CD4-positive, CD25-positive, alpha-beta regulatory T cell (primary cell): ENCODE measurements at regions not wholly inside any gene's neighbourhood (a gene's known extent, or its start where the extent isn't known, plus 50 kb on each side); places are given as distances from the start of the nearest gene placed in this dataset.

ENCODE experiments used
- ATAC-seq, 2 donors: fragments of 150-1000 bp; cut with Tn5 transposase; one replicate each; pipeline ENCODE4 v1.10.0; 2021; ENCODE audit warnings: low read depth in 2 of 2, moderate number of reproducible peaks in 2 of 2, moderate library complexity in 1 of 2
- DNase-seq, 3 donors: peaks; one replicate each; pipeline versions ENCODE4 v3.0.0 to v3.0.0-alpha.2; 2012 to 2022; ENCODE audit warnings: mixed read lengths in 1 of 3
- H3K27ac ChIP-seq: one replicate; pipeline ENCODE4 v1.7.0; 2013; ENCODE audit warnings: mild to moderate bottlenecking, low read length; ENCODE audit not compliant: insufficient read depth, poor library complexity, severe bottlenecking
- H3K27me3 ChIP-seq: one replicate; pipeline ENCODE4 v1.7.0; 2013; ENCODE audit warnings: low read length; ENCODE audit not compliant: control insufficient read depth, insufficient read depth
- H3K36me3 ChIP-seq: one replicate; pipeline ENCODE4 v1.7.0; 2013; ENCODE audit warnings: mild to moderate bottlenecking, low read length, moderate library complexity; ENCODE audit not compliant: control insufficient read depth, insufficient read depth
- H3K4me1 ChIP-seq: 2 replicates; pipeline ENCODE4 v1.7.0; 2013; ENCODE audit warnings: mild to moderate bottlenecking, low read length; ENCODE audit not compliant: insufficient read depth, control insufficient read depth, poor library complexity, severe bottlenecking
- H3K4me3 ChIP-seq: one replicate; pipeline ENCODE4 v1.7.0; 2013; ENCODE audit warnings: low read depth, mild to moderate bottlenecking, low read length, moderate library complexity
- H3K9me3 ChIP-seq, 2 experiments: 1 replicate in 1 of 2; 2 replicates in 1 of 2; pipeline ENCODE4 v1.7.0; 2013; ENCODE audit warnings: low read length in 2 of 2, mild to moderate bottlenecking in 1 of 2, moderate library complexity in 1 of 2; ENCODE audit not compliant: control insufficient read depth in 2 of 2
- H3K27ac Mint-ChIP-seq, 3 donors: one replicate each; pipeline ENCODE4 v1.8.0; 2020 to 2022; ENCODE audit warnings: mild to moderate bottlenecking in 3 of 3, mixed read lengths in 3 of 3, moderate library complexity in 2 of 3
- H3K27me3 Mint-ChIP-seq: one replicate; pipeline ENCODE4 v1.8.0; 2022; ENCODE audit warnings: mild to moderate bottlenecking, mixed read lengths
- H3K36me3 Mint-ChIP-seq: one replicate; pipeline ENCODE4 v1.8.0; 2020; ENCODE audit warnings: mixed read lengths
- H3K4me1 Mint-ChIP-seq, 4 donors: one replicate each; pipeline ENCODE4 v1.8.0; 2020 to 2022; ENCODE audit warnings: mixed read lengths in 4 of 4, mild to moderate bottlenecking in 1 of 4
- H3K4me3 Mint-ChIP-seq, 4 donors: one replicate each; pipeline ENCODE4 v1.8.0; 2020 to 2022; ENCODE audit warnings: mild to moderate bottlenecking in 4 of 4, mixed read lengths in 4 of 4, moderate library complexity in 3 of 4
- H3K9me3 Mint-ChIP-seq, 7 donors: one replicate each; pipeline ENCODE4 v1.8.0; 2020 to 2022; ENCODE audit warnings: mixed read lengths in 7 of 7, mild to moderate bottlenecking in 3 of 7, moderate library complexity in 2 of 7

DNA sequence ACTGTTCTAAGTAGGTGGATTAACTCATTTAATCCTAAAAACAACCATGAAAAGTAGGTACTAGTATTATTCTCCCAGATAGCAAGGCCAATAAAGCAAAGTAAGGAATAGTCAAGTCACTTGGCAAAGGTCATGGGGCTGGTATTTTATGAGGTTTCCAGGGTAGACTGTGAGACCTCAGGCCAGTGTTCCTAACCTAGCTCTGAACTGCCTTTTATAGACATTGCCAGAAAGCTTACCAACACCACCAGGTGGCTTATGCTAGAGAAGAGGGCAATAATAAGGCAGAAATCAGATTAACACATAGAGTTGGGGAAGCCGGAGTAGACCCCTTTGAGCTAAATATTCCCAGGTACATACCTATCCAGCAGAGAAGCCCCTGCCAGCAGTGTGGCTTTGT, 490.9 kb upstream of the TENM4 start:
- Histone ChIP-seq H3K4me3 (no peak overlapping the region), H3K27me3 (no peaks in the 10 kb centered on the region), H3K27ac (no peak overlapping the region), H3K9me3 (no peaks in the 10 kb centered on the region), H3K4me1 (no peaks in the 10 kb centered on the region), H3K36me3 (no peaks in the 10 kb centered on the region)
- H3K4me3 Mint-ChIP-seq: no peak overlapping the region
- DNase-seq: no peak
- H3K36me3 Mint-ChIP-seq: no peaks in the 10 kb centered on the region
- no peak for ATAC-seq
- no peaks in the 10 kb centered on the region for H3K27me3 Mint-ChIP-seq
- H3K4me1 Mint-ChIP-seq: no peaks in the 10 kb centered on the region
- no peak overlapping the region for H3K27ac Mint-ChIP-seq
- H3K9me3 Mint-ChIP-seq: peaks cover 0 to 12% (median 7%) of the 10 kb centered on the region in 7 donors

GRCh38 chr11:79926707-79927106, 485.9 kb upstream of the TENM4 start:
- no peak overlapping the region for H3K27ac Mint-ChIP-seq
- Histone ChIP-seq H3K4me3 (no peak overlapping the region), H3K27me3 (no peaks in the 10 kb centered on the region), H3K36me3 (no peaks in the 10 kb centered on the region), H3K4me1 (no peaks in the 10 kb centered on the region), H3K9me3 (no peaks in the 10 kb centered on the region), H3K27ac (no peak overlapping the region)
- H3K36me3 Mint-ChIP-seq: no peaks in the 10 kb centered on the region
- H3K4me1 Mint-ChIP-seq: no peaks in the 10 kb centered on the region
- no peak for ATAC-seq
- H3K27me3 Mint-ChIP-seq: no peaks in the 10 kb centered on the region
- peaks cover 0 to 8% (median 4%) of the 10 kb centered on the region in 7 donors for H3K9me3 Mint-ChIP-seq
- DNase-seq: no peak
- H3K4me3 Mint-ChIP-seq: no peak overlapping the region

DNA sequence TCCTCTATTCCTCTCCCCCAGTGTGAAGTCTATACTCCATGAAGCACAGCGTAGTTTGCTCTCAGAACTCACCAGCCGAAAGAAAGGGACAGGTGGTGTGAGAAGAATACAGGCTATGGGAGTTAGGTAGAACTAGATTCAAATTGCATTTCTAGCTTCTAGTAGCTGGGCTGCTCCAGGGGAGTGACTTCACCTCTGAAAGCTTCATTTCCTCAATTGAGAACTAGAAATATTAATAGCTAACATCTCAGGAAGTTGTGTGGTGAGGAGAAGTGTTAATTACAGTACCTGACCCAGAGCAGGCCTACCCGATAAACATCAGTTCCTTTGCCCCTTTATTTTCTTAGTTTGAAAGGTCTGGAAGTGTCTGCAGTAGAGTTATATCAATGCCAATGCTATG, 484.7 kb upstream of the TENM4 start:
- Mint-ChIP-seq H3K4me3 (no peak overlapping the region), H3K27me3 (no peaks in the 10 kb centered on the region), H3K36me3 (no peaks in the 10 kb centered on the region), H3K27ac (no peak overlapping the region), H3K4me1 (no peaks in the 10 kb centered on the region), H3K9me3 (peaks cover 0 to 6% (median 2%) of the 10 kb centered on the region in 7 donors)
- Histone ChIP-seq H3K4me3 (no peak overlapping the region), H3K36me3 (no peaks in the 10 kb centered on the region), H3K9me3 (no peaks in the 10 kb centered on the region), H3K27ac (no peak overlapping the region), H3K4me1 (no peaks in the 10 kb centered on the region), H3K27me3 (no peaks in the 10 kb centered on the region)
- DNase-seq (no peak), ATAC-seq (no peak)

GRCh38 chr11:79922641-79923040, 481.8 kb upstream of the TENM4 start:
- no peak overlapping the region for H3K4me3 ChIP-seq
- DNase-seq (no peak), ATAC-seq (no peak)
- H3K4me1 ChIP-seq: no peaks in the 10 kb centered on the region
- H3K4me1 Mint-ChIP-seq: no peaks in the 10 kb centered on the region
- no peaks in the 10 kb centered on the region for H3K27me3 Mint-ChIP-seq
- H3K9me3 Mint-ChIP-seq: peaks cover 0 to 5% (median 1%) of the 10 kb centered on the region in 7 donors
- no peaks in the 10 kb centered on the region for H3K36me3 Mint-ChIP-seq
- no peak overlapping the region for H3K27ac ChIP-seq
- no peaks in the 10 kb centered on the region for H3K9me3 ChIP-seq
- no peaks in the 10 kb centered on the region for H3K36me3 ChIP-seq
- H3K4me3 Mint-ChIP-seq: no peak overlapping the region
- no peak overlapping the region for H3K27ac Mint-ChIP-seq
- no peaks in the 10 kb centered on the region for H3K27me3 ChIP-seq

GRCh38 chr11:79920480-79920879, 479.6 kb upstream of the TENM4 start:
- Histone ChIP-seq H3K9me3 (no peaks in the 10 kb centered on the region), H3K4me3 (no peak overlapping the region), H3K27me3 (no peaks in the 10 kb centered on the region), H3K36me3 (no peaks in the 10 kb centered on the region), H3K4me1 (no peaks in the 10 kb centered on the region), H3K27ac (no peak overlapping the region)
- H3K4me1 Mint-ChIP-seq: no peaks in the 10 kb centered on the region
- H3K36me3 Mint-ChIP-seq: no peaks in the 10 kb centered on the region
- H3K9me3 Mint-ChIP-seq: peaks cover 0 to 8% (median 4%) of the 10 kb centered on the region in 7 donors
- H3K27me3 Mint-ChIP-seq: no peaks in the 10 kb centered on the region
- no peak overlapping the region for H3K4me3 Mint-ChIP-seq
- no peak for DNase-seq
- H3K27ac Mint-ChIP-seq: no peak overlapping the region
- no peak for ATAC-seq

DNA sequence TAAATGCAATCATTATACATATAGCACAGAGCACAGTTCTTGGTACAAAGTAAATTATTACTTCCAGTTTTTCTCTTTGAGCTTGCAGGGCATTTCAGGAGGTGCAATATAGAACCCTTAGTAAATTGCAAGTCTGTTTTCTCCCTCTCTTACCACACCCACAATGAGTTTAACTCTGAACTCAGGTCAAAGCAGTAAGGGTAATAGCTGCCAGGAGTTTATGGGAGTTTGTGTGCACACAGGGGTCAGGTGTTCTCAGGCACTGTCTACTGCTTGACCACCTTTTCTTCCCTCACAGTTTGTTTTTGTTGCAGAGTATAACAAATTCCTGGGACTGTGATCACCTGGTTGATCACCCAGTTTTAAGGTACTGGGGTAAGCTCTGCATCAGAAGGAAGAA, 478.5 kb upstream of the TENM4 start:
- no peaks in the 10 kb centered on the region for H3K36me3 Mint-ChIP-seq
- H3K4me1 Mint-ChIP-seq: no peaks in the 10 kb centered on the region
- no peaks in the 10 kb centered on the region for H3K27me3 ChIP-seq
- H3K36me3 ChIP-seq: no peaks in the 10 kb centered on the region
- H3K4me3 Mint-ChIP-seq: no peak overlapping the region
- no peaks in the 10 kb centered on the region for H3K27me3 Mint-ChIP-seq
- no peak overlapping the region for H3K27ac ChIP-seq
- H3K9me3 ChIP-seq: no peaks in the 10 kb centered on the region
- no peak overlapping the region for H3K27ac Mint-ChIP-seq
- peaks cover 1 to 14% (median 7%) of the 10 kb centered on the region in 7 donors for H3K9me3 Mint-ChIP-seq
- ATAC-seq: no peak
- DNase-seq: no peak
- no peak overlapping the region for H3K4me3 ChIP-seq
- H3K4me1 ChIP-seq: no peaks in the 10 kb centered on the region

DNA sequence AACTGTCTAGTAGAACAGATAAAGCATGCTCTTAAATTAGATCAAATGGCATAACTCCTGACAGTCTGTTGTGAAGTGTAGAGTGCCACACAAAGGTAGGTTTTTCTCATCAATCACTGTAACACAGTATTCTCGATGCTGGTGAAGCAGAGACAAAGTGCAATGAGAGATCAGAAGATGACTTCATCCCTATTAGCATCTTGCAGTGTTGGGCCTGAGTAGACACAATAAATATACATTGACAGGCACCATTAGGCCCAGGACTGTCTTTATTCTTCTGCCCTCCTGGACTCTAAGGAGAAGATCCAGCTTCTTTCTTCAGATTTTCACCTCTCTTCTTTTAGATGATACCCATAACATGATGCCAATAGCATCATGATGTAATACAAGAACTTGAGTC, 478.0 kb upstream of the TENM4 start:
- H3K9me3 Mint-ChIP-seq: peaks cover 0 to 14% (median 7%) of the 10 kb centered on the region in 7 donors
- Histone ChIP-seq H3K4me1 (no peaks in the 10 kb centered on the region), H3K27me3 (no peaks in the 10 kb centered on the region), H3K36me3 (no peaks in the 10 kb centered on the region), H3K27ac (no peak overlapping the region), H3K9me3 (peaks cover 0 to 3% of the 10 kb centered on the region in 2 experiments), H3K4me3 (no peak overlapping the region)
- H3K4me3 Mint-ChIP-seq: no peak overlapping the region
- no peaks in the 10 kb centered on the region for H3K27me3 Mint-ChIP-seq
- DNase-seq: no peak
- H3K4me1 Mint-ChIP-seq: no peaks in the 10 kb centered on the region
- H3K27ac Mint-ChIP-seq: no peak overlapping the region
- H3K36me3 Mint-ChIP-seq: no peaks in the 10 kb centered on the region
- no peak for ATAC-seq

DNA sequence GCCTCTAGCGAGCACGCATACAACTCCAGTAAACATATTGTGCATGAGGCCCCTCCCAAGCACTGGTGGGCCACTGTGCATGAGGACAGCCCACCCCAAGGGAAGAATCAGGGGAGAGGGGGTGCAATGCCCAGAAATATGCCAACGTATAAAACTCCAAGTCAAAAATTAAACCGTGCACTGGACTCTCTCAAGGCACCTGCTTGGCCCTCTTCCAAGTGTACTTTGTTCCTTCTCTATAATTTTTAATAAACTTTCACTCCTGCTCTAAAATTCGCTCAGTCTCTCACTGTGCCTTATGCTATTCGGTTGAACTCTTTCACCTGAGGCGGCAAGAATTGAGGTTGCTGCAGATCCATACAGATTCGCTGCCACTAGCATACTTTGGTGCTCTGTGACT, 465.3 kb upstream of the TENM4 start:
- H3K9me3 ChIP-seq: peaks cover 0 to 2% of the 10 kb centered on the region in 2 experiments
- Mint-ChIP-seq H3K27ac (no peak overlapping the region), H3K4me1 (no peaks in the 10 kb centered on the region), H3K27me3 (no peaks in the 10 kb centered on the region), H3K9me3 (peaks cover 0 to 12% (median 6%) of the 10 kb centered on the region in 7 donors), H3K4me3 (no peak overlapping the region), H3K36me3 (no peaks in the 10 kb centered on the region)
- H3K27ac ChIP-seq: no peak overlapping the region
- H3K4me3 ChIP-seq: no peak overlapping the region
- no peaks in the 10 kb centered on the region for H3K27me3 ChIP-seq
- H3K36me3 ChIP-seq: no peaks in the 10 kb centered on the region
- H3K4me1 ChIP-seq: no peaks in the 10 kb centered on the region
- ATAC-seq (no peak), DNase-seq (no peak)
